Fibroblast of mammary gland (primary cell): ENCODE measurements at regions not wholly inside any gene's neighbourhood (a gene's known extent, or its start where the extent isn't known, plus 50 kb on each side); places are given as distances from the start of the nearest gene placed in this dataset.

ENCODE experiments used
- DNase-seq: peaks from one replicate; pipeline ENCODE4 v3.0.0-alpha.2; 2010; ENCODE audit warnings: low read depth
- H3K4me3 ChIP-seq: 2 replicates; pipeline ENCODE4 v1.5.1; 2011; ENCODE audit warnings: low read depth, mild to moderate bottlenecking, low read length, moderate library complexity; ENCODE audit not compliant: control insufficient read depth
- CTCF ChIP-seq: conservative IDR thresholded peaks from 2 replicates; pipeline ENCODE4 v1.5.1; 2011; ENCODE audit warnings: low read depth, low read length, inconsistent platforms; ENCODE audit not compliant: control insufficient read depth, insufficient read depth

GRCh38 chr6:140083375-140083774 lies 708.9 kb upstream of the CITED2 start:
- DNase-seq: no peak
- H3K4me3 ChIP-seq: no peak overlapping the region
- TF ChIP-seq CTCF: no peak

- peak; percentile 90 for DNase-seq
- TF ChIP-seq CTCF: no peak
Observed at GRCh38 chr6:140082867-140083297, 708.4 kb upstream of the CITED2 start.

GRCh38 chr6:140079328-140079727 lies 704.9 kb upstream of the CITED2 start:
- no peak overlapping the region for H3K4me3 ChIP-seq
- peak; percentile 39 for DNase-seq
- TF ChIP-seq CTCF: no peak

More at GRCh38 chr6:140082867-140083297, 708.4 kb upstream of the CITED2 start:
- H3K4me3 ChIP-seq: no peak overlapping the region

- TF ChIP-seq CTCF: no peak
- DNase-seq: peak; percentile 95
- H3K4me3 ChIP-seq: no peak overlapping the region
Observed at GRCh38 chr6:140078561-140079125, 704.2 kb upstream of the CITED2 start.

GRCh38 chr6:140077827-140078560 lies 703.5 kb upstream of the CITED2 start:
- no peak for TF ChIP-seq CTCF
- peak; percentile 55 for DNase-seq
- H3K4me3 ChIP-seq: no peak overlapping the region

GRCh38 chr6:140076105-140076504 lies 701.7 kb upstream of the CITED2 start:
- no peak overlapping the region for H3K4me3 ChIP-seq
- no peak for DNase-seq
- no peak for TF ChIP-seq CTCF
